H1 (cell line): ENCODE measurements at regions not wholly inside any gene's neighbourhood (a gene's known extent, or its start where the extent isn't known, plus 50 kb on each side); places are given as distances from the start of the nearest gene placed in this dataset.

Experiments
- CTCF ChIA-PET: fragments of 300-600 bp; sonication (Branson Sonifier 250); formaldehyde crosslinking; loops from one replicate; lab custom pipeline; 2021; ENCODE audit not compliant: partially characterized antibody; lab: Charles Lee
- POLR2A ChIA-PET: fragments of 300-600 bp; sonication (Branson Sonifier 250); formaldehyde crosslinking; loops from one replicate; lab custom pipeline; 2021; ENCODE audit warnings: inconsistent platforms; ENCODE audit not compliant: partially characterized antibody; lab: Charles Lee
- DNase-seq, 2 experiments: peaks; one replicate each; pipeline versions ENCODE4 v3.0.0 to v3.0.0-alpha.2; 2010 to 2022; ENCODE audit warnings: low spot score in 2 of 2, low read depth in 1 of 2, mixed read lengths in 1 of 2
- FAIRE-seq: peaks from 2 replicates; lab custom pipeline; 2011; peaks lifted over from hg19 to GRCh38; lab: Jason Lieb, UNC
- H2AFZ ChIP-seq: 2 replicates; pipeline ENCODE4 v1.8.1; 2012; ENCODE audit warnings: low read length, inconsistent platforms
- H2AK5ac ChIP-seq: 2 replicates; pipeline ENCODE4 v1.6.1; 2013; ENCODE audit warnings: low read depth, low read length
- H2BK120ac ChIP-seq: replicated peaks from 2 replicates; pipeline ENCODE3; 2013; ENCODE audit warnings: low read depth, low read length, inconsistent platforms
- H2BK12ac ChIP-seq: 2 replicates; pipeline ENCODE4 v1.6.1; 2013; ENCODE audit warnings: low read depth, low read length
- H2BK15ac ChIP-seq: 2 replicates; pipeline ENCODE4 v1.6.1; 2013; ENCODE audit warnings: low read length
- H2BK20ac ChIP-seq: 2 replicates; pipeline ENCODE4 v1.6.1; 2013; ENCODE audit warnings: low read length
- H2BK5ac ChIP-seq: 2 replicates; pipeline ENCODE4 v1.6.1; 2013; ENCODE audit warnings: low read depth, low read length
- H3K14ac ChIP-seq: 2 replicates; pipeline ENCODE4 v1.6.1; 2013; ENCODE audit warnings: inconsistent platforms; ENCODE audit not compliant: insufficient read length
- H3K18ac ChIP-seq: 2 replicates; pipeline ENCODE4 v1.6.1; 2013; ENCODE audit warnings: low read length; ENCODE audit errors: extremely low read depth
- H3K23ac ChIP-seq: 2 replicates; pipeline ENCODE4 v1.6.1; 2013; ENCODE audit warnings: inconsistent platforms; ENCODE audit not compliant: insufficient read length
- H3K23me2 ChIP-seq: 2 replicates; pipeline ENCODE4 v1.6.1; 2013; ENCODE audit warnings: low read depth, low read length
- H3K27ac ChIP-seq: 2 replicates; pipeline ENCODE4 v1.6.1; 2011; ENCODE audit warnings: low read depth, low read length, inconsistent platforms
- H3K27me3 ChIP-seq, 4 experiments: replicated peaks in 1 of 4; 1 replicate in 1 of 4; 2 replicates in 3 of 4; pipeline versions ENCODE4 v1.6.1 to v1.8.1; 2011 to 2013; ENCODE audit warnings: low read length in 3 of 4, mild to moderate bottlenecking in 3 of 4, inconsistent platforms in 2 of 4, mixed read lengths in 2 of 4, moderate library complexity in 1 of 4; ENCODE audit not compliant: control insufficient read depth in 3 of 4, insufficient read depth in 3 of 4; ENCODE audit errors: extremely low read depth in 1 of 4
- H3K36me3 ChIP-seq, 4 experiments: 2 replicates each; pipeline versions ENCODE4 v1.6.1 to v1.8.1; 2011 to 2013; ENCODE audit warnings: mild to moderate bottlenecking in 4 of 4, low read length in 3 of 4, moderate library complexity in 2 of 4, control low read depth in 1 of 4, inconsistent platforms in 1 of 4; ENCODE audit not compliant: insufficient read depth in 4 of 4, control insufficient read depth in 2 of 4
- H3K4ac ChIP-seq: replicated peaks from 2 replicates; pipeline ENCODE3; 2013; ENCODE audit warnings: low read length, low read depth, mixed read lengths, inconsistent platforms; ENCODE audit not compliant: insufficient read length
- H3K4me1 ChIP-seq, 4 experiments: replicated peaks in 1 of 4; 1 replicate in 1 of 4; 2 replicates in 3 of 4; pipeline versions ENCODE4 v1.6.1 to v1.8.1; 2011 to 2013; ENCODE audit warnings: low read length in 3 of 4, inconsistent platforms in 2 of 4, mixed read lengths in 1 of 4; ENCODE audit not compliant: insufficient read depth in 4 of 4, control insufficient read depth in 3 of 4
- H3K4me2 ChIP-seq, 2 experiments: 2 replicates each; pipeline versions ENCODE4 v1.6.1 to v1.8.1; 2011 to 2013; ENCODE audit warnings: low read depth in 2 of 2, low read length in 2 of 2, control low read depth in 1 of 2, inconsistent platforms in 1 of 2, mild to moderate bottlenecking in 1 of 2; ENCODE audit not compliant: insufficient read depth in 1 of 2
- H3K4me3 ChIP-seq, 4 experiments: fragments of 200-600, 300-600 bp in 1 of 4; sonication (generic), shearing (Covaris generic), sonication (Bioruptor Twin) in 1 of 4; 2 replicates each; pipeline versions ENCODE4 v1.5.1 to v1.8.1; 2011 to 2016; ENCODE audit warnings: low read length in 4 of 4, low read depth in 3 of 4, control low read depth in 2 of 4, inconsistent platforms in 2 of 4, mild to moderate bottlenecking in 2 of 4, mixed read lengths in 1 of 4, moderate library complexity in 1 of 4; ENCODE audit not compliant: insufficient read depth in 2 of 4; ENCODE audit errors: extremely low read depth in 1 of 4
- H3K56ac ChIP-seq: replicated peaks from 2 replicates; pipeline ENCODE3; 2013; ENCODE audit warnings: low read depth, mild to moderate bottlenecking, mixed read lengths, low read length, inconsistent platforms; ENCODE audit not compliant: insufficient read length
- H3K79me1 ChIP-seq: 2 replicates; pipeline ENCODE4 v1.6.1; 2013; ENCODE audit warnings: low read depth, low read length, control low read depth
- H3K79me2 ChIP-seq, 2 experiments: 2 replicates each; pipeline versions ENCODE4 v1.6.1 to v1.8.1; 2012 to 2013; ENCODE audit warnings: low read length in 2 of 2, mild to moderate bottlenecking in 2 of 2, inconsistent platforms in 1 of 2; ENCODE audit not compliant: insufficient read depth in 2 of 2, control insufficient read depth in 1 of 2
- H3K9ac ChIP-seq, 4 experiments: replicated peaks in 1 of 4; 1 replicate in 1 of 4; 2 replicates in 3 of 4; pipeline versions ENCODE4 v1.6.1 to v1.8.1; 2011 to 2013; ENCODE audit warnings: low read depth in 3 of 4, low read length in 3 of 4, control low read depth in 2 of 4, mild to moderate bottlenecking in 2 of 4, moderate library complexity in 2 of 4, inconsistent platforms in 1 of 4; ENCODE audit errors: extremely low read depth in 1 of 4
- H3K9me3 ChIP-seq, 2 experiments: 2 replicates each; pipeline versions ENCODE4 v1.6.1 to v1.8.1; 2012 to 2013; ENCODE audit warnings: mild to moderate bottlenecking in 2 of 2, moderate library complexity in 2 of 2, control low read depth in 1 of 2, inconsistent platforms in 1 of 2, low read depth in 1 of 2, low read length in 1 of 2, mixed read lengths in 1 of 2; ENCODE audit not compliant: insufficient read depth in 2 of 2
- H4K20me1 ChIP-seq, 2 experiments: replicated peaks in 1 of 2; 2 replicates each; pipeline versions ENCODE3 to v1.8.1; 2011 to 2013; ENCODE audit warnings: inconsistent platforms in 2 of 2, low read length in 2 of 2, mild to moderate bottlenecking in 1 of 2; ENCODE audit not compliant: insufficient read depth in 2 of 2, control insufficient read depth in 1 of 2
- H4K5ac ChIP-seq: 2 replicates; pipeline ENCODE4 v1.6.1; 2013; ENCODE audit warnings: low read length, low read depth, mixed read lengths, inconsistent platforms; ENCODE audit not compliant: insufficient read length
- H4K8ac ChIP-seq: 2 replicates; pipeline ENCODE4 v1.8.0; 2013; ENCODE audit warnings: mild to moderate bottlenecking, moderate library complexity, low read length, inconsistent platforms; ENCODE audit not compliant: insufficient read depth; ENCODE audit errors: extremely low read depth
- H4K91ac ChIP-seq: replicated peaks from 2 replicates; pipeline ENCODE3; 2013; ENCODE audit warnings: low read length, mixed read lengths, inconsistent platforms; ENCODE audit not compliant: insufficient read length
- CEBPB ChIP-seq: IDR thresholded peaks from 2 replicates; pipeline ENCODE4 v1.6.1; 2012; ENCODE audit warnings: low read depth, low read length
- NANOG ChIP-seq: IDR thresholded peaks from 2 replicates; pipeline ENCODE4 v1.6.1; 2011; ENCODE audit warnings: low read length, low read depth, mild to moderate bottlenecking, inconsistent platforms; ENCODE audit not compliant: insufficient read depth, poor library complexity, severe bottlenecking
- RNF2 ChIP-seq: fragments of 200-900, 300-1000 bp; sonication (generic); IDR thresholded peaks from 2 replicates; pipeline ENCODE4 v1.7.1; 2016; ENCODE audit warnings: borderline replicate concordance, low read depth, mild to moderate bottlenecking, antibody characterized with exemption, low read length; ENCODE audit not compliant: poor library complexity, severe bottlenecking; ENCODE audit errors: missing control alignments
- RXRA ChIP-seq: IDR thresholded peaks from 2 replicates; pipeline ENCODE4 v1.6.1; 2011; ENCODE audit warnings: low read depth, mild to moderate bottlenecking, low read length, moderate library complexity; ENCODE audit not compliant: insufficient read depth
- TAF1 ChIP-seq: IDR thresholded peaks from 2 replicates; pipeline ENCODE4 v1.6.1; 2011; ENCODE audit warnings: mild to moderate bottlenecking, low read depth, low read length
- WGBS, 2 experiments: shearing (Covaris generic) in 1 of 2; methylation state at CpG; one replicate each; pipeline versions ENCODE4 v1.1.6 to v1.1.7; 2013 to 2015; ENCODE audit warnings: low lambda C conversion rate in 2 of 2, mixed read lengths in 2 of 2, inconsistent platforms in 1 of 2, low coverage in 1 of 2, missing lambda C conversion rate in 1 of 2; ENCODE audit not compliant: insufficient replicate concordance in 2 of 2, insufficient coverage in 1 of 2, insufficient read length in 1 of 2; ENCODE audit errors: extremely low coverage in 1 of 2, missing lambda C conversion rate in 1 of 2; 5-methylcytosine and 5-hydroxymethylcytosine counted together
- TF ChIP-seq, protein P1 (sequence below): IDR thresholded peaks from 2 replicates; pipeline ENCODE4 v1.6.1; 2011; ENCODE audit warnings: low read length, improper control_type of control experiment
- TF ChIP-seq, protein P2 (sequence below): IDR thresholded peaks from 2 replicates; pipeline ENCODE4 v1.6.1; 2011; ENCODE audit warnings: low read depth, mild to moderate bottlenecking, low read length; ENCODE audit not compliant: insufficient read depth

DNA sequence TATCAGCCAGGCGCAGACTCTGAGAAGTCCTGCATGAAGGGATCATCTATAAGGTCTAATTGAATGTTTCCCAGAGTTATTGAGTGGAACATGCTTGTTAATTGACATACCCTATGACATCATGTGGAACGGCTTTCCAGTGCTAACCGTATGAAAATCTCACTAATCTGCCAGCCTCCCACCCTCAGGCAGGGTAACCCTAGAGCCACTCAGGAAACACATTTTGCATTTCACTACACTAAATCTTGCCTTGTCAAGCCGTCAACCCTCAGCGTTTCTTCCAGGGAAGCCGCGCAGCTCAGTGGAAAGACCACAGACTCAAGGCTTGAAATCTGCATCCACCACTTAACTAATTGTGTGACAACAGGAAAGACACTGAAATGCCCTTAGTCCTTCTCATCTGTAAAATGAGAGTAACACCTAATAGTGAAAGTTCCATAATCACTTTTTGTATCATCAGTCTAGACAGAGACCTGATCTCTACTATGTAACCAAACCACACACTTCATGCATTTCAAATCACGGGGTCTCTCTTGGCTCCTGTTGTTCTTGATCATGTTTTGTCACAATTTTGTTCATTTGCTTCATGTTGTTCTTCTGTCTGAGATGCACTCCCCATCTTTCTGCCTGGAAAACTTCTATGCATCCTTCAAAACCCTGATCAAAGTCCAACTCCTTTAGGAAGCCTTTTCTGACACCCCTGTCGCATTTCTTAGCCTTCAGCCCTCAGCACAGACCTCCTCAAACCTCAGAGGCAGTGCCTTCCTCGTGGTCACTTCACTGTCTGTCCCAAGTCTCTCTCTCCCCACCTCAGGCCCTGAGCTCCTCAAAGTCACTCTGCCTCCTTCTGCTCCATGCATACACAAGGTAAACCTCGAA lies 246.5 kb downstream of the TOMM20 start:
- Histone ChIP-seq H3K23me2 (no peaks in the 10 kb centered on the region), H3K36me3 (no peaks in the 10 kb centered on the region), H3K23ac (no peak overlapping the region), H2AK5ac (no peak overlapping the region), H3K4me2 (no peak overlapping the region), H3K27me3 (no peaks in the 10 kb centered on the region; a peak in 1 of 7 replicates)
- no peak for FAIRE-seq
- 89% methylated on average over 11 of the region's 11 CpGs; no CpG with 5 or more reads in 1 of the 2 experiments for WGBS, 2 experiments
- no peak for TF ChIP-seq CEBPB
- TF ChIP-seq, protein P1, sequence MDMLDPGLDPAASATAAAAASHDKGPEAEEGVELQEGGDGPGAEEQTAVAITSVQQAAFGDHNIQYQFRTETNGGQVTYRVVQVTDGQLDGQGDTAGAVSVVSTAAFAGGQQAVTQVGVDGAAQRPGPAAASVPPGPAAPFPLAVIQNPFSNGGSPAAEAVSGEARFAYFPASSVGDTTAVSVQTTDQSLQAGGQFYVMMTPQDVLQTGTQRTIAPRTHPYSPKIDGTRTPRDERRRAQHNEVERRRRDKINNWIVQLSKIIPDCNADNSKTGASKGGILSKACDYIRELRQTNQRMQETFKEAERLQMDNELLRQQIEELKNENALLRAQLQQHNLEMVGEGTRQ = no peak
- TF ChIP-seq RNF2 = no peak
- TF ChIP-seq, protein P2, sequence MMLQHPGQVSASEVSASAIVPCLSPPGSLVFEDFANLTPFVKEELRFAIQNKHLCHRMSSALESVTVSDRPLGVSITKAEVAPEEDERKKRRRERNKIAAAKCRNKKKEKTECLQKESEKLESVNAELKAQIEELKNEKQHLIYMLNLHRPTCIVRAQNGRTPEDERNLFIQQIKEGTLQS = no peak
- TF ChIP-seq TAF1 = no peak
- no peak for TF ChIP-seq RXRA
- no peak for TF ChIP-seq NANOG
- TF ChIP-seq, all 59 proteins: peak for 0
- no peak overlapping the region for H4K5ac ChIP-seq
- H3K79me1 ChIP-seq = no peaks in the 10 kb centered on the region
- H2BK12ac ChIP-seq = no peak overlapping the region
- no peak overlapping the region for H3K27ac ChIP-seq
- H3K4me3 ChIP-seq = no peak overlapping the region
- H3K79me2 ChIP-seq = no peaks in the 10 kb centered on the region
- no peaks in the 10 kb centered on the region for H3K9me3 ChIP-seq
- no peak overlapping the region for H3K9ac ChIP-seq
- no peak overlapping the region for H3K14ac ChIP-seq
- no peak overlapping the region for H3K56ac ChIP-seq
- ChIA-PET POLR2A (no interaction called here), CTCF (no interaction called here)
- DNase-seq = no peak
- H4K20me1 ChIP-seq = no peaks in the 10 kb centered on the region
- no peak overlapping the region for H2BK120ac ChIP-seq
- H3K4ac ChIP-seq = no peak overlapping the region
- no peaks in the 10 kb centered on the region for H3K4me1 ChIP-seq
- no peak overlapping the region for H2BK20ac ChIP-seq
- no peak overlapping the region for H2BK5ac ChIP-seq
- H4K91ac ChIP-seq = no peak overlapping the region
- H2AFZ ChIP-seq = no peak overlapping the region
- H2BK15ac ChIP-seq = no peak overlapping the region
- no peak overlapping the region for H4K8ac ChIP-seq
- H3K18ac ChIP-seq = no peak overlapping the region
